Fibroblast of peridontal ligament (primary cell): ENCODE measurements at regions not wholly inside any gene's neighbourhood (a gene's known extent, or its start where the extent isn't known, plus 50 kb on each side); places are given as distances from the start of the nearest gene placed in this dataset.
"Not testable (repeated sequence)": the region's sequence is repeated elsewhere in the genome, so short reads cannot be mapped to it uniquely, and the experiment has no call there.

Source experiments
- DNase-seq: peaks from one replicate; pipeline ENCODE4 v3.0.0-alpha.2; 2010; ENCODE audit errors: extremely low read depth

DNA sequence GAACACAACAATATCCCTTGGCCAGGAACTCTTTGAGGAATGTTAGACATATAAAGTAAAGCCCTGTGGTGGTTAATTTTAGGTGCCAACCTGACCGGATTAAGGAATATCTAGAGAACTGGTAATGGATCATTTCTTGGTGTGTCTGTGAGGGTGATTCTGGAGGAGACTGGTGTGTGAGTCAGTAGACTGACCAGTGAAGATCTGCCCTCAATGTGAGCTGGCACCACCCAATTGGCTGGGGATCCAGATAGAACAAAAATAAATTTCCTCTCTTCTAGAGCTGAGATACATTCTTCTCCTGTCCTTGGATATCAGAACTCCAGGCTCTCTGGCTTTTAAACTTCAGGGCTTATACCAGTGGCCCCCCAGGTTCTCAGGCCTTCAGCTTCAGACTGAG lies 56.2 kb upstream of the TNPO1 start:
- peak; percentile 42 for DNase-seq

DNA sequence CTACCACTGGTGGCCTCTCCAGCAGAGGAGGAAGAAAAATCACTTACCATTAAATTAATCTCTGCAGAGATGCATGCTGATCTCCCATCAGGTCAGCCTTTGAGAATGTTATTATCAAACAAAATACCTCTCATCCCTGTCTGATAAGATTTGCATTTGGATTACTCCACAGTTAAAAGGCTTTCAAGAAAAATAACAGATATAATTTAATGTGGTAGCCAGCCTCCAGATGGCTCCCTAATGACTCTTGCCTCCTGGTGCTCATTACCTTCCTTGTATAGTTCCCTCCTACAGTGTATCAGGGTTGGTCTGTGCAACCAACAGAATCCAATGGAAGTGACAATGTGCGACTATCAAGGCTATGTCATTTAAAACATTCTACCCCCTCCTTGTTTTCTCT lies 63.6 kb upstream of the TNPO1 start:
- no peak for DNase-seq

DNA sequence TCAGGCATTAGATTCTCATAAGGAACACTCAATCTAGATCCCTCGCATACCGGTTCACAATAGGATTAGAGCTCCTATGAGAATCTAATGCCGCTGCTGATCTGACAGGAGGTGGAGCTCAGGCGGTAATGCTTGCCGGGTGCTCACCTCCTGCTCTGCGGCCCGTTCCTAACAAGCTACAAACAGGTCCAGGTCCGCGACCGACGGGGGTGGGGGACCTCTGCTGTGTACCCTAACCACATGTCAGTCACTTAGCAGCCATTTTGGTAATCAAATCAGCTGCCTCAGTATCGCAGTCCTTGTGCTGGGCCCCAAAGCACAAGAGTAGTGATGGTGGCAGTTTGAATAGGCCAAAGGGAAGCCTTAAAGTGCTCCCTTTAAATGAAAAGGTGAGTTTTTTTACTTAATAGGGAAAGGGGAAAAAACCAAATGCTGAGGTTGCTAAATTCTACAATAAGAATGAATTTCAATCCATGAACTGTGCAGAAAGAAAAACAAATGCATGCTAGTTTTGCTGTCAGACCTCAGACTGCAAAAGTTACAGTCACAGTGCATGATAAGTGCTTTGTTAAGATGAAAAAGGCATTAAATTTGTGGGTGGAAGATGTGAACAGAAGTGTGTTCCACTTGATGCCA lies 67.0 kb upstream of the TNPO1 start:
- DNase-seq = no peak

DNA sequence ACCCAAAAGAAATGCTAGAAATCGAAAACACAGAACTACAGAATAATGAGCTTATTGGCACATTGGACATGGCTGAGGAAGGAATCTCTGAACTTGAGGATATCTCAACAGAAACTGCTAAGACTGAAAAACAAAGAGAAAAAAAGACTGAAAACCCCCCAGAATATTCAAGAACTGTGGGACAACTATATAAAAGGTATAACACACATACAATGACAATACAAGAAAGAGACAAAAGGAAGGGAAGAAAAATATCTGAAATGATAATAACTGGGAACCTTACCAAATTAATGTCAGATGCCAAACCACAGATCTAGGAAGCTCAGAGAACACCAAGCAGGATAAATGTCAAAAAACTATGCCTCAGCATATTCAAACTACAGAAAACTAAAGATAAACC lies 68.6 kb upstream of the TNPO1 start:
- DNase-seq = no peak

DNA sequence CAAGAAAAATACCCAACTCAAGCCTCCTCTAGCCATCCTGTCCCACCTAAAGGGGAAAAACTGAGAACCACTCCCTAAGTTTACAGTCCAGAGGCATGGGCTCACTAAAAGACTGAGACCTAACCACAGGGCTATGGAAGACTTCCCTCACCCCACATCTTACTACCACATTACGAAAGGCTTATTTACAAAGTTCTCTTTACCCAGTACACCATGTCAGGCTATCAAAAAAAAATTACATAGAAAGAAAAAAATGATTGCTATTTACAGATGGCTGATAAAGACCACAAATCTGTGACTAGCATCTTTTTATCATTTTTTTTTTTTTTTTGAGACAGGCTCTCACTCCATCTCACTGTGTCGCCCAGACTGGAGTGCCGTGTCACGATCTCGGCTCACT lies 69.7 kb upstream of the TNPO1 start:
- no peak for DNase-seq

DNA sequence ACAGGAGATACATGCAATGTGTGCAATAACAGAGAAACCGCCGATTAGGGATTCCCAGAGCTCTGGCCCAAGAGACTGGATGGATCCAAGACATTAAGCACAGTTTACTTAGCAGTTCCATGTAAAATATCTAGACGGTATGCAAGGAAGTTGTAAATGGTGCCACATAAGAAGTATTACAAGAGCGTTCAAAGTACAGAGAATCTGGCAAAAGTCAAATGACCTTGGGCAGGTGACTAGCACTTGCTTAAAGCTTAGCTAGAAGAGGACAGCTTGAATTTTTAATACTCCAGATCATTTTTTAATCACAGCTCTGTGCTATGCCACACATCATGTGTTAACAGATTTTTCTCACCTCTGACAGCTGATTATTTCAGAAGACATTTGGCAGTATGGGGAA lies 72.3 kb upstream of the TNPO1 start:
- no peak for DNase-seq

DNA sequence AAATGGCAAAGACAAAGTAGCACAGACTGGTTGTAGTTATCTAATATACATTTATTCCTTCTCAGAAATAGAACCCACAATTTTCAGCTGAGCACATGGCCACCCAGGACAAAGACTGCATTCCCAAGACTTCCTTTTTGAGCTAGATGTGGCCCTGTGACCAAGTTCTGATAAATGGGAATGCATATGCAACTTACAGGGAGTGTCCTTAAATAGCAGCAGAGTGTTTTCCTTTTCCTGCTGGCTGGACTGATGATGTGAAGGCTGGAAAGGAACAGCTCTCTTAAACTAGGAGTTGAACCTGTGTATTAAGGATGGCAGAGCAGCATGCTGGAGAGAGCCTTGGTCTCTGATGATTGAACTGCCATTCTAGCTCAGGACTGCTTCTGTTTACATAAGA lies 74.7 kb upstream of the TNPO1 start:
- DNase-seq = no peak

DNA sequence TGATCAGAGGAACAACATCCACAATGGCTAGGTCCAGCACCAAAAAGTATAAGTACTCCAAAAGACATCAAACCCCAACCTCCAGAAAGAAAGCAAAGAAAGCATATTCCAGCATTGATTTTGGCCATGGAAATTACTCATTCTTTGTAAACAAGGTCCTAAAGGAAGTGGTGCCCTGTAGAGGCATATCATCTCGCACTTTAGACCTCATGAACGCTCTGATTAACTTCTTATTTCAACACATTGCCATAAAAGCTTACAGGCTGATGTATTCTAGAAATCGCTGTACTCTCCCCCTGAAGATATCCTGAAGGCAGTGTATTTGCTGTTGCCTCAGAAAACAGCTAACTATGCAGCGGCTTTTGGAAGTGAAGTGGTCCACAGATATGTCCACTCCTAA lies 82.7 kb upstream of the TNPO1 start:
- no peak for DNase-seq

DNA sequence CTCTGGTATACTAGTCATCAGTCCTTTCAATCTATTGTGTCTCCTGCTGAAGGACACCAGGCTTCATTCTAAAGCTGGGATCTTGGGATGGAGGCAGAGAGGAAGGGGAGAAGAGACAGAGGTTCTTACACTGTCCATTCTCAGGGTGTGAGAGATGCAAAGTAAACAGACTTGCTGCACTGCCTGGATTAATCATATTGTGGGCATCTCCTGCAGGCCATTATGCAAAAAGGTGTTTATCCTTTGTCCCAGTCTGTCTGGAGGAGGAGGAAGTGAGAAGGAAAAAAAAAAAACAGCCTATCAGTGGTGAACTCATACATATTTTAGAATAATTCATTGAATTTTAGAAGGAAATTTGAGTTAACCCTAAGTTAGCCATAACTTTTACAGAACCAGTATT lies 92.9 kb upstream of the TNPO1 start:
- no peak for DNase-seq

DNA sequence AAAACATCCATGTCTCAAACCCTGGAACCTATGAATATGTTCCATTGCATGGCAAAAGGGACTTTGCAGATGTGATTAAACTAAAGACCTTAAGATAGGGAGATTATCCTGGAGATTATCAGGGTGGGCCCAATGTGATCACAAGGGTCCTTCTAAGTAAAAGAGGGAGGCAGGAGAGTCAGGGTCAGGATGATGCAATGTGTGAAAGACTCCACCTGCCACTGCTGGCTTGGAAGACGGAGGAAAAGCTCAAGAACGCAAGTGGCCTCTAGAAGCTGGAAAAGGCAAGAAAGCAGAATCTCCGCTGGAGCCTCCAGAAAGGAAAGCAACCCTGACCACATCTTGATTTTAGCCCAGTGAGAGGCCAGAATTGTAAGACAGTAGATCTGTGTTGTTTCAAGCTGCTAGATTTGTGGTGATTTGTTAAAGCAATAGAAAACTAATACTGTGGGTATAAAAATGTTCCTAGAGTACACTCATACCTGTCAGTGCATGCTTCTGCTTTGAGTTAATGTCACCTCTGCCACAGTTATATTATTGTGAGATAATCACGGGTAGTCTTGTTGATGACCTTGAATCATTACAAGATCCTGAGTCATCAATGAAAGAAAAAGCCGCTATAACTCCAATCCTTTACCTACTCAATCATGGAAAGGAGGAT lies 93.5 kb upstream of the TNPO1 start:
- no peak for DNase-seq

DNA sequence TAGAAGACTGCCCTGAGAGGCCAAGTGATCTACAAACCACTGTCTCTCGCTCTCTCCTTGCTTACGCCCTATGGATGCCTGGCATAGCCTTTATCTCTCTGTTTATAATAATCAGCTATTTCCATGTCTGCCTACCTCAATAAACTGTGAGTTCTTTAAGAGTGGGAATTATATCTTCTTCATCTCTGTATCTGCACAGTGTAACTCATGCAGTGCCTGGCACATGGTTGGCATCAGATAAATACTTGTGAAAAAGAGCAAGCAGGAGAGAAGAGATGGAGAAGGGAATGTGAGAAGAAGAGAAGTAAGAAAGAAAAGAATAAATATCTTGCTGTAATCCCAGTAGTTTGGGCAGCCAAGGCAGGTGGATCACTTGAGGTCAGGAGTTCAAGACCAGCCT lies 94.6 kb upstream of the TNPO1 start:
- DNase-seq = no peak

DNA sequence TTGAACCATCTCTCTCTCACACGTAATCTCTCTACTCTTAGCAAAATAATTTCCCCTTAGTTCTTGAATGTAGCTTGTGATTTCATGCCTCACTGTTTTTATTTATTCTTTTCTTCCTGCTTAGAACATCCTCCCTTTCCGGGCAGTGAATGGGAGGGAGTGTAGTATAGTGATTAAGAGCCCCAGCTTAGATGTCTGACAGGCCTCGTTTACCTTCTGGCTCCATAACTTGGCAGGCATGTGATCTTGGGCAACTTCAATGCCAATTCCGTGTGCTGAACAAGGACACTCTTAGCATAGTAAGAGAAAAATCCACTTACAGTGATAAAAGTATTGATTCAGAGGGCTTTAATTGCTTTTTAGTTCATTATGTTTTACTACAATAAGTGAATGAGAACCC lies 96.3 kb upstream of the TNPO1 start:
- no peak for DNase-seq

DNA sequence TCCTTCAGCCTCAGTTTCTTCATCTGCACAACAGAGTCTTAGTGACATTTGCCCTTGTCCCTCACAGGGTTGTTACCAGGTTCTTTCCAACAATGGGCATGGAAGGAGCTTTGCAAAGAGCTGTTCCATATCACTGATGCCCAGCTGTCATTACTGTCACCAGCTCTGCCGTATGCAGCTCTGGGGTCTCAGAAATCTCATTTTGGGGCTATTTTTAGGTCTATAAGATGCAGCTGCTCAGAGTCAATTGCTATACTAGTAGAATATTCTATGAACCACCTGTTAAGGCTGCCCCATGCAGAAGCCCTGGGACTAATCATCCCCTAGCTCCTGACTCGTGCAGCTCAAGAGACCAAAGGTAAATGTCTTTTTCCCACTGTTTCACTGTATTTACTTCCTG lies 105.1 kb upstream of the TNPO1 start:
- DNase-seq = no peak

DNA sequence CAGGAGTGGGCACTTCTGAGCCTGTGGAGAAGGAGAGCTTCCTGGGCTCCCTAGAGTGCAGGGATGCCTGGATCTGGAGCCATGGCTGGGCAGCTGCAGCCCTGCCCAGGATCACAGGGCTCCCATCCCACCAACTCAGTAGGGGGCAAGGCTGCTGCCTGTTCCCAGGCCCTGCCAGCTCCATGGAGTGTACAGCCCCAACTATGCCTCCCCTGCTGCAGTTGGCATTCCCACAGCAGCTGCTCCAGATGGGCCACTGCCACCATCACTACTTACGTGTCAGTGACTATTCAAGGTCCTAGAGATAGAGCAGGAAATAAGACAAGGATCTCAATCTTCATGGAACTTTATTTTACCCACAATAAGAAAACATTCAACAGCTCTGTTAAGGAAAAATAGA lies 107.1 kb upstream of the TNPO1 start:
- no peak for DNase-seq

DNA sequence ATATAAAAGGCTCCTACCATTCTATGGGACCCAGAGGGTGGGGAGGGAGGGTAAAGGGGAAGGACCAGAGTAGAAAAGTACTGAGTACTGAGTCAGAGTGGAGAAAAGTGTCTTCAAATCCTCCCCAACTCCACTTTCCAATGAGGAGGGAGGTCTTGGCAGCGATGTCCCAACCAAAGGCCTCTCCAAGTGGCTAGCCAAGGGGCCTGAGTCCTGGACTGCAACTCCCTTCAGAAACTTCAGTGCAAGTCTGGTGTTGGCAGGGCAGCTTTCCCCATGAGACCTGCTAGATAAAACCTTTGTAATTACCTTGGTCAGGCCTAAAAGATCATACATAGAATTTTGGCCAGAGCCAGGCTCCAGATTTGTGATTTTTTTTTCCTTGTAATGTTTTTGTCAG lies 111.3 kb upstream of the TNPO1 start:
- DNase-seq = no peak

DNA sequence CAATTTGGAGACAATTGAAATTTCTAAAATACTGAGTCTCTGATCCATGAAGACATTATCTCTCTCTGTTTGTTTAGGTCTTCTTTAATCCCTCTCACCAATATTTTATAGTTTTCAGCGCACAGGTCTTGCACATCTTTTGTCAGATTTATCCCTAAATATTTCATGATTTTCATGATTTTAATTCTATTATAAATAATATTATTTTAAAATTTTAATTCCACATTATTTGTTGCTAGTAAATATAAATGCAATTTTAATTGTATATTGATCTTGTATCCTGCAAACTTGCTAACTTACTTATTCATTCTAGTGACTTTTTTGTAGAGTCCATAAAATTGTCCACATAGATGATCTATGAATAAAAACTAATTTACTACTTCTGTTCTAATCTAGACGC lies 112.6 kb upstream of the TNPO1 start:
- no peak for DNase-seq

DNA sequence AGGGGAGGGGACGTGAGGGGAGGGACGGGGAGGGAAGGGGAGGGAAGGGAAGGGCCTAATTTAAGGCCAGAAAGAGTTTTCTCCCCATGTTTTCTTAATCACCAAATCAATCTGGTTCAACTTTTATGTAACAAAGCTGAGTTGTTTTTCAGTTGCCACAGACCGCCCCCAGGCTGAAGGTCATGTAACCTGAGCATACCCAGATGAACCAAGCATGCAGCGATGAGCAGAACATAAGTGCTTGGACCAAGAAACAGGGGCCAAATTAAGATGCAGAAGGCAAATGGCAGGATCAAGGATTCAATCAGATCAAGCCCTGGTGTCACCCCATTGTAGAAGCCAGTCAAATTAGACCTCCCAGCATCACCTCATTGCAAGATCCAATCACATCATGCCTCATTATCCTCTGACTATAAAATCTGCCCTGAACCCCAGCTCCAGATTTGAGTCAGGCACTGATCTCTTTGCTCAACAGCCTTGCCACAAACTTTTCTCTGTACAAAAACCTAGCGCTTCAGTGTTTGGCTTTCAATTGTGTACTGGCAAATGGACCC lies 113.5 kb upstream of the TNPO1 start:
- peak; percentile 27 for DNase-seq

DNA sequence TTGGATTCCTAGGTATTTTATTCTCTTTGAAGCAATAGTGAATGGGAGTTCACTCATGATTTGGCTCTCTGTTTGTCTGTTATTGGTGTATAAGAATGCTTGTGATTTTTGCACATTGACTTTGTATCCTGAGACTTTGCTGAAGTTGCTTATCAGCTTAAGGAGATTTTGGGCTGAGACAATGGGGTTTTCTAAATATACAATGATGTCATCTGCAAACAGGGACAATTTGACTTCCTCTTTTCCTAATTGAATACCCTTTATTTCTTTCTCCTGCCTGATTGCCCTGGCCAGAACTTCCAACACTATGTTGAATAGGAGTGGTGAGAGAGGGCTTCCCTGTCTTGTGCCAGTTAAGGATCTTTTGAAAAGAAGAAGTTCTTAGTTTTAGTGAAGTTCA lies 114.4 kb upstream of the TNPO1 start:
- DNase-seq = not testable (repeated sequence)

DNA sequence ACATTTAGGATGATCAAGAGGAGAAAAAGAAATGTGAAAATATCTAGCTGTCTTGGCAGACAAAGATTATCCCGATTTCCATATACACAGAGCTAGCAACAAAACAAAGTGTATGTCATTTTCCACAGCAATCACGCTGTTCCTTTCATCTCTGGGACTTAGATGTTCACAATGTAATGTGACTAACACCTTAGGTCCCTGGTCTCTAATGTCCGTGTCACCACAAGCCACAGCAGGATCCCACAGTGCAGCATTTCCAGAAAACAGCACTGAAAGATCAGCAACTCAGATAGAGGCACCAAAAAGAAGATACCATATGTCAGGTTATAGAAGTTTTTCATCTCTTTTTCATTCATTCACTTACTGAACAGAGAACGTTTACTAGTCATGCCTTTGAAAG lies 118.0 kb upstream of the TNPO1 start:
- DNase-seq = no peak

DNA sequence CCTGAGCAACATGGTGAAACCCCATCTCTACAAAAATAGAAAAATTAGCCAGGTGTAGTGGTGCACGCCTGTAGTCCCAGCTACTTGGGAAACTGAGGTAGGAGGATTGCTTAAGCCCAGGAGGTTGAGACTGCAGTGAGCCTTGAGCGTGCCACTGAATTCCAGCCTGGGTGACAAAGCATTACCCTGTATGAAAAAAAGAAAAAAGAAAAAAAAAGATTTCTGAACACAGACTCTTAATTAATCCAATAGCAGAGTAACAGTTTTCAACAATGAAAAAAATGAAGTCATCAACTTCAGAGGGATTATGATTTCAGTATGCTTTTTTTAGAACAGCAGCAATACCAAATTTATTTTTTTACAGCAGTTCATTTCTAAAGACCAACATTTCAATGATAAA lies 118.8 kb upstream of the TNPO1 start:
- DNase-seq = peak; percentile 11

DNA sequence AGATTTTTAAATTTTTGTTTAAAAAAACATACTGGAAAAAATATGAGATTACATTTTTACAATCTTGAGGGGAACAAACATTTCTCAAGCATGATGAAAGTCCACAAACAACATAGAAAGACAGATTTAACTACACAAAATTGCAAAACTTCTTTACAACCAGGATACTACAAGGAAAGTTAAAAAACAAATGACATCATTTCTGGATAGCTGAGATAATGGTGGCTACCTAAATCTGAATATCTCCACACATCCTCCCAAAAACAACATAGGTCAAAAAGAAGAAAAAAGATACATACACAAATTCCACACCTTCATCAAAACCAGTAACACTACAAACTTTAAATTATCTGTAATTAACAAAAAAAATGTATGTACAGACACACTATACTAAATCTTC lies 120.8 kb upstream of the TNPO1 start:
- DNase-seq = no peak

DNA sequence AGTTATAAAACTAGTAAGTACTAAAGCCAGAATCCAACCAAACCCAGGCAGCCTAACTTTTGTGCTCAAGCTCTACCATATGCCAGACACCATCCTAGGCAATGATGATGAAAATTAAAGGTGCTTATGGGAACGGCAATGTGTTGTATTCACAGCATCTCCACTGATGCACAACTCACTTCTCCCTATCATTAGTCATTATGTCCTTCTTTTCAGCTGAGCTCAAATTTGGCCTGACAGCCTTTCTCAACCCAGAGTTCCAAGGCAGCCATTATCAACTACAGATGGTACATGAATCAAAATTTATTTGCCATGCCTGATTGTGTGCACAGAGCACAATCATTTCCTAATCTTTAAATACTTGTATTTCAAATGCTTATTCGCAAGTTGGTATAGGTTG lies 121.6 kb upstream of the TNPO1 start:
- no peak for DNase-seq

DNA sequence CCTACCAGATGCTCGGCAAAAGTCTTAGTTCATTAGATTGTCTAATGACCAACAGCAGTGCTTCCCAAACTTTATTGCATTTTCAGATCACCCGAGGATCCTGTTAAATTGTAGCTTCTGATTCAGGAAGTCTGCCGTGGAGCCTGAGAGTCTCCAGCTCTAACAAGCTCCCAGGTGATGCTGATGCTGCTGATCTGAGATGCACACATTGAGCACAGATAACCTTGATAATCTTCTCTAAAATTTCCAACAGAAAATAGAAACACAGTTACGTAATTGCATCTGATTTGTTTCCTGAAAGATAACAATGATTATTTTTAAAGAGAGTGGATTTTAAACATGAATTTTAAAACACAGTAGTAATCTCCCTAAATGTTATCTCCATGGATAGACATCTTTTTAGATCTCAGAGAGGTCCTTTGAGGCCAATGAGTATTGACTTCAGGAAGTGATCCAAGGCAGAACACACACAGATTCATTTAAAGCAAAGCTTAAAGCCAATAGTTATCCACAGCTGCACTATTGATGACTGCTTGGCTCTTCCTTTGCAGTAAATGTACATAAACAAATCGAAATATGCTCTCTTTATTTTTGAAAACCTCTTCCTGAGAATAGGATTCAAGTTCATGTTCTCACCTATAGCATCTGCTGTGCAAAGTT lies 122.8 kb upstream of the TNPO1 start:
- DNase-seq = no peak
